Activated B cell treated with CpG ODN at 0.5 μM for 24 hours (primary cell): ENCODE measurements at regions not wholly inside any gene's neighbourhood (a gene's known extent, or its start where the extent isn't known, plus 50 kb on each side); places are given as distances from the start of the nearest gene placed in this dataset.
"Not testable (repeated sequence)": the region's sequence is repeated elsewhere in the genome, so short reads cannot be mapped to it uniquely, and the experiment has no call there.

ENCODE experiments used
- ATAC-seq: fragments of 200-7000 bp; cut with Tn5 transposase; one replicate; pipeline ENCODE4 v1.10.0; 2021; ENCODE audit warnings: low read depth, mild to moderate bottlenecking, moderate library complexity
- CTCF ChIA-PET: fragments of 350-600 bp; sonication (Branson Sonifier 250); formaldehyde crosslinking; loops from one replicate; lab custom pipeline; 2021; ENCODE audit warnings: antibody characterized with exemption; lab: Charles Lee
- POLR2A ChIA-PET: fragments of 350-600 bp; sonication (Branson Sonifier 250); formaldehyde crosslinking; loops from one replicate; lab custom pipeline; 2021; ENCODE audit warnings: antibody characterized with exemption; lab: Charles Lee
- DNase-seq: peaks from one replicate; pipeline ENCODE4 v3.0.0; 2022
- H3K27ac Mint-ChIP-seq: one replicate; pipeline ENCODE4 v1.8.0; 2020; ENCODE audit warnings: mixed read lengths
- H3K27me3 Mint-ChIP-seq: one replicate; pipeline ENCODE4 v1.8.0; 2021; ENCODE audit warnings: mixed read lengths
- H3K36me3 Mint-ChIP-seq: one replicate; pipeline ENCODE4 v1.8.0; 2021; ENCODE audit warnings: low read depth, mixed read lengths
- H3K4me1 Mint-ChIP-seq: one replicate; pipeline ENCODE4 v1.8.0; 2021; ENCODE audit warnings: mixed read lengths
- H3K4me3 Mint-ChIP-seq: one replicate; pipeline ENCODE4 v1.8.0; 2020; ENCODE audit warnings: mild to moderate bottlenecking, mixed read lengths
- H3K9me3 Mint-ChIP-seq: one replicate; pipeline ENCODE4 v1.8.0; 2020; ENCODE audit warnings: mixed read lengths
- intact Hi-C: fragments of 100-400 bp; cut with micrococcal nuclease; formaldehyde crosslinking; loops from one replicate; pipeline ENCODE4 v1.15.1; 2024
- TF ChIP-seq, protein P1 (sequence below): fragments of 200-600 bp; IDR thresholded peaks from one replicate; pipeline ENCODE4 v1.8.0; 2022; ENCODE audit warnings: antibody characterized with exemption, mild to moderate bottlenecking

DNA sequence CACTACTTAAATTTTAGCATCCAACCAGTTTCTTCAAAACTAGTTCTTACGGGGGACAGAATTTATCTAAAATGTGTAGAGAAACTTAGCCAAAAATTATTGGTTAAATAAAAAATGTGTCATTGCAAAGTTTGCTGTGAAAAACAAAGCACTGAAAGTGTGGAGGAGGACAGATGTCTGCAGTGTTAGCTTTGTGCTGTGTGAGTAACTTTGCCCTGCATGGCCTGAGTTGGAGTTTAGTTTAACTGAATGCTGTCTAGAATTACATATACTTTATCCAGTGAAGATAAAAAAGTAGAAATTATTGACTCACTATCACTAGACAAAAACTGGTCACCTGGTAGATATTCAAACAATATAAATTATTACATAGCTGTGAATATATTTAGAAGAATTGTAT lies 1225.2 kb upstream of the CELF4 start:
- ChIA-PET CTCF (no interaction called here), POLR2A (no interaction called here)
- H3K27me3 Mint-ChIP-seq: no peaks in the 10 kb centered on the region
- DNase-seq (no peak), ATAC-seq (no peak)
- H3K9me3 Mint-ChIP-seq: peaks cover 2% of the 10 kb centered on the region
- H3K27ac Mint-ChIP-seq: no peak overlapping the region
- H3K4me1 Mint-ChIP-seq: no peaks in the 10 kb centered on the region
- no peaks in the 10 kb centered on the region for H3K36me3 Mint-ChIP-seq
- TF ChIP-seq, protein P1, sequence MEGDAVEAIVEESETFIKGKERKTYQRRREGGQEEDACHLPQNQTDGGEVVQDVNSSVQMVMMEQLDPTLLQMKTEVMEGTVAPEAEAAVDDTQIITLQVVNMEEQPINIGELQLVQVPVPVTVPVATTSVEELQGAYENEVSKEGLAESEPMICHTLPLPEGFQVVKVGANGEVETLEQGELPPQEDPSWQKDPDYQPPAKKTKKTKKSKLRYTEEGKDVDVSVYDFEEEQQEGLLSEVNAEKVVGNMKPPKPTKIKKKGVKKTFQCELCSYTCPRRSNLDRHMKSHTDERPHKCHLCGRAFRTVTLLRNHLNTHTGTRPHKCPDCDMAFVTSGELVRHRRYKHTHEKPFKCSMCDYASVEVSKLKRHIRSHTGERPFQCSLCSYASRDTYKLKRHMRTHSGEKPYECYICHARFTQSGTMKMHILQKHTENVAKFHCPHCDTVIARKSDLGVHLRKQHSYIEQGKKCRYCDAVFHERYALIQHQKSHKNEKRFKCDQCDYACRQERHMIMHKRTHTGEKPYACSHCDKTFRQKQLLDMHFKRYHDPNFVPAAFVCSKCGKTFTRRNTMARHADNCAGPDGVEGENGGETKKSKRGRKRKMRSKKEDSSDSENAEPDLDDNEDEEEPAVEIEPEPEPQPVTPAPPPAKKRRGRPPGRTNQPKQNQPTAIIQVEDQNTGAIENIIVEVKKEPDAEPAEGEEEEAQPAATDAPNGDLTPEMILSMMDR: no peak
- intact Hi-C loops: no loop called here
- H3K4me3 Mint-ChIP-seq: no peak overlapping the region

DNA sequence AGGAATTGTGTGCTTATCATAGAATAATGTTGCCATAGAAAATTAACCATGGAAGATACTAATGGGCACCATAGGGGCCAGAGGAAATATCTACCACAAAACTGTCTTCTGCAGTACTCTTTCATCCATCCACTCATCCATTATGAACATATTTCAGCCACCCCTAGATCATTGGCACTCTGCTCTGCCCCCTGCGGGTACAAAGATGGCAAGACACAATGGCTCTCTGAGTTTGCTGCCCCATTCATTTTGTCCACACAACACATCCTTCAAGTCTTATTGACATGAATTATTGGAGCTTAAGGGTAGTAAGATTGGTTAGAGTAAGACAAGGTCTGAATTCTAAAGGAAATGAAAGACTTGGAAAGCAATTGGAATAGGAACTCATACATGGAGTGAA lies 1224.7 kb upstream of the CELF4 start:
- H3K27ac Mint-ChIP-seq: no peak overlapping the region
- POLR2A ChIA-PET: no interaction called here
- TF ChIP-seq, protein P1: no peak
- H3K9me3 Mint-ChIP-seq: no peaks in the 10 kb centered on the region
- H3K4me1 Mint-ChIP-seq: no peaks in the 10 kb centered on the region
- ATAC-seq (no peak), DNase-seq (no peak)
- no peaks in the 10 kb centered on the region for H3K27me3 Mint-ChIP-seq
- intact Hi-C loops: no loop called here
- H3K4me3 Mint-ChIP-seq: no peak overlapping the region
- no peaks in the 10 kb centered on the region for H3K36me3 Mint-ChIP-seq
- CTCF ChIA-PET: no interaction called here

DNA sequence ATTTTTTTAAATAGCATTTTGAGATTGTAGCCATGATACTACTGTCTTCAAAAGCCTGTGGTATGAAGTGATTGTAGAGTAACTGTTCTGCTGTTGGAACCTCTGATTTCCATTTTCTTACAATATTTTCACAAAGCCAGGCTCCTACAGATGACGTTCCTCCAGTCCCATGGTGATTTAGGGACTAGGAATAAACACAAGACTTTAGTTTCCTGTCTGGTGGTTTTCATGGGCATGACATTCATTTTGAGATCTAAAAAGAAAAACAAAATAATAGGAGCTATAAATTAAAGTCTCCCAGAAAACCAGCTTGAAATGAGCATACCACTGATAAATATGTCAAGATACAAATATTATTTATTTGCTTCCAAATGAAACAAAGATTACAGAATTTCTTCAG lies 1223.5 kb upstream of the CELF4 start:
- no peak for ATAC-seq
- ChIA-PET CTCF (no interaction called here), POLR2A (no interaction called here)
- DNase-seq: no peak
- H3K9me3 Mint-ChIP-seq: peaks cover 2% of the 10 kb centered on the region
- H3K4me3 Mint-ChIP-seq: no peak overlapping the region
- H3K4me1 Mint-ChIP-seq: no peaks in the 10 kb centered on the region
- no peak overlapping the region for H3K27ac Mint-ChIP-seq
- no peaks in the 10 kb centered on the region for H3K27me3 Mint-ChIP-seq
- intact Hi-C loops: no loop called here
- no peaks in the 10 kb centered on the region for H3K36me3 Mint-ChIP-seq
- TF ChIP-seq, protein P1: no peak

DNA sequence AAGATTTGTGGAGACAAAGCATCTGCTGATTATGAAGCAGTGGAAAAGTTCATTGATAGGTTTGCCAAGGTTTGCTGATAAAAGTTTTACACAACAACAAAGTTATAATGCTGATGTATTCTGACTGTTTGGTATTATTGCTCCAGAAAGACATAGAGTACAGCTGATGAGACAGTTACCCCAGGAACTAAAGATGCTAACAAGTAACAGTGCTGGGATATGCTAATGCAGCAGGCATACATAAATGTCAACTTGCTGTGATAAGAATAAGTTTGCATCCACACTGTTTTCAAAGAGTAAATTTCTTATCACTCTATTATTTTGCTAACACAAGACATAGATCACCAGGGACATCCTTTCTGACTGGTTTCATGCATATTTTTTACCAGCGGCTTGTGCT lies 1221.3 kb upstream of the CELF4 start:
- H3K9me3 Mint-ChIP-seq: peaks cover 5% of the 10 kb centered on the region
- CTCF ChIA-PET: no interaction called here
- H3K27me3 Mint-ChIP-seq: no peaks in the 10 kb centered on the region
- TF ChIP-seq, protein P1: no peak
- H3K27ac Mint-ChIP-seq: no peak overlapping the region
- DNase-seq (no peak), ATAC-seq (no peak)
- POLR2A ChIA-PET: no interaction called here
- H3K36me3 Mint-ChIP-seq: no peaks in the 10 kb centered on the region
- intact Hi-C loops: no loop called here
- H3K4me3 Mint-ChIP-seq: no peak overlapping the region
- no peaks in the 10 kb centered on the region for H3K4me1 Mint-ChIP-seq

DNA sequence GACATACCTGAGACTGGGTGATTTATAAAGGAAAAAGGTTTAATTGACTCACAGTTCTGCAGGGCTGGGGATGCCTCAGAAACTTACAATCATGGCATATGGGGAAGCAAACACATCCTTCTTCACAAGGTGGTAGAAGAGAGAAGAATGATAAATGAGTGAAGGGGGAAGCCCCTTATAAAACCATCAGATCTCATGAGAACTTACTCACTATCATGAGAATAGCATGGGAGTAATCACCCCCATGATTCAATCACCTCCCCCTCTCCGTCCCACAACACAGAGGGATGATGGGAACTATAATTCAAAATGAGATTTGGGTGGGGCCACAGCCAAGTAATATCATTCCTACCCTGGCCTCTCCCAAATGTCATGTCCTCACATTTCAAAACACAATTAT lies 1206.0 kb upstream of the CELF4 start:
- H3K4me1 Mint-ChIP-seq, H3K4me3 Mint-ChIP-seq, DNase-seq, H3K27ac Mint-ChIP-seq, CTCF ChIA-PET, H3K27me3 Mint-ChIP-seq, POLR2A ChIA-PET, H3K9me3 Mint-ChIP-seq, intact Hi-C loops, ATAC-seq, H3K36me3 Mint-ChIP-seq: not testable (repeated sequence)

GRCh38 chr18:38768504-38768903 lies 1202.9 kb upstream of the CELF4 start:
- ATAC-seq (no peak), DNase-seq (no peak)
- H3K36me3 Mint-ChIP-seq: no peaks in the 10 kb centered on the region
- H3K4me1 Mint-ChIP-seq: no peaks in the 10 kb centered on the region
- CTCF ChIA-PET: no interaction called here
- TF ChIP-seq, protein P1: no peak
- intact Hi-C loops: no loop called here
- POLR2A ChIA-PET: no interaction called here
- H3K9me3 Mint-ChIP-seq: peaks cover 8% of the 10 kb centered on the region
- no peak overlapping the region for H3K4me3 Mint-ChIP-seq
- H3K27me3 Mint-ChIP-seq: no peaks in the 10 kb centered on the region
- H3K27ac Mint-ChIP-seq: no peak overlapping the region
